H9 (cell line): ENCODE measurements at regions not wholly inside any gene's neighbourhood (a gene's known extent, or its start where the extent isn't known, plus 50 kb on each side); places are given as distances from the start of the nearest gene placed in this dataset.

Source experiments
- DNase-seq: peaks from one replicate; pipeline ENCODE4 v3.0.0-alpha.2; 2017
- H2AFZ ChIP-seq: one replicate; pipeline ENCODE4 v1.6.1; 2013; ENCODE audit warnings: mild to moderate bottlenecking, low read length, control low read depth, moderate library complexity
- H2AK5ac ChIP-seq: 2 replicates; pipeline ENCODE4 v1.6.1; 2013; ENCODE audit warnings: low read length, control low read depth, mixed read lengths; ENCODE audit not compliant: insufficient read length
- H2BK120ac ChIP-seq: one replicate; pipeline ENCODE4 v1.6.1; 2013; ENCODE audit warnings: low read depth, mild to moderate bottlenecking, low read length, control low read depth, inconsistent platforms; ENCODE audit not compliant: poor library complexity, severe bottlenecking
- H2BK12ac ChIP-seq: 2 replicates; pipeline ENCODE4 v1.6.1; 2013; ENCODE audit warnings: low read length, control low read depth, mixed read lengths, low read depth; ENCODE audit not compliant: insufficient read length
- H2BK15ac ChIP-seq: 2 replicates; pipeline ENCODE4 v1.6.1; 2013; ENCODE audit warnings: low read depth, low read length, control low read depth
- H2BK20ac ChIP-seq: one replicate; pipeline ENCODE4 v1.6.1; 2013; ENCODE audit warnings: low read depth, mild to moderate bottlenecking, low read length, control low read depth, inconsistent platforms; ENCODE audit not compliant: poor library complexity, severe bottlenecking
- H2BK5ac ChIP-seq: 2 replicates; pipeline ENCODE4 v1.6.1; 2013; ENCODE audit warnings: low read length, control low read depth, mixed read lengths; ENCODE audit not compliant: insufficient read length
- H3K14ac ChIP-seq: 2 replicates; pipeline ENCODE4 v1.6.1; 2013; ENCODE audit warnings: low read length, control low read depth; ENCODE audit not compliant: insufficient read depth
- H3K18ac ChIP-seq: 2 replicates; pipeline ENCODE4 v1.6.1; 2013; ENCODE audit warnings: low read depth, mild to moderate bottlenecking, mixed read lengths, low read length, control low read depth; ENCODE audit not compliant: insufficient read length
- H3K23ac ChIP-seq: 2 replicates; pipeline ENCODE4 v1.6.1; 2013; ENCODE audit warnings: low read length, control low read depth, mixed read lengths, low read depth; ENCODE audit not compliant: insufficient read length
- H3K23me2 ChIP-seq: 2 replicates; pipeline ENCODE4 v1.6.1; 2013; ENCODE audit warnings: low read depth, mild to moderate bottlenecking, mixed read lengths, low read length, control low read depth; ENCODE audit not compliant: insufficient read length, poor library complexity, severe bottlenecking
- H3K27ac ChIP-seq: 2 replicates; pipeline ENCODE4 v1.5.1; 2013; ENCODE audit warnings: low read length, control low read depth, mixed read lengths, low read depth; ENCODE audit not compliant: insufficient read length
- H3K27me3 ChIP-seq: 2 replicates; pipeline ENCODE4 v1.6.1; 2013; ENCODE audit warnings: low read length, control low read depth, inconsistent platforms; ENCODE audit not compliant: insufficient read depth
- H3K4ac ChIP-seq: 2 replicates; pipeline ENCODE4 v1.6.1; 2013; ENCODE audit warnings: low read depth, mild to moderate bottlenecking, control low read depth, inconsistent platforms, low read length, moderate library complexity
- H3K4me1 ChIP-seq: 2 replicates; pipeline ENCODE4 v1.6.1; 2013; ENCODE audit warnings: low read length, control low read depth, inconsistent platforms; ENCODE audit not compliant: insufficient read depth
- H3K4me2 ChIP-seq: 2 replicates; pipeline ENCODE4 v1.6.1; 2013; ENCODE audit warnings: low read length, control low read depth, mixed read lengths; ENCODE audit not compliant: insufficient read length, insufficient read depth
- H3K56ac ChIP-seq: 2 replicates; pipeline ENCODE4 v1.6.1; 2013; ENCODE audit warnings: low read depth, mild to moderate bottlenecking, mixed read lengths, low read length, control low read depth; ENCODE audit not compliant: insufficient read length
- H3K79me1 ChIP-seq: 2 replicates; pipeline ENCODE4 v1.6.1; 2013; ENCODE audit warnings: low read depth, mild to moderate bottlenecking, moderate library complexity, low read length, control low read depth, inconsistent platforms; ENCODE audit not compliant: insufficient read depth, poor library complexity, severe bottlenecking
- H3K79me2 ChIP-seq: 2 replicates; pipeline ENCODE4 v1.6.1; 2013; ENCODE audit warnings: low read length, control low read depth, inconsistent platforms; ENCODE audit not compliant: insufficient read depth
- H3K9ac ChIP-seq: 2 replicates; pipeline ENCODE4 v1.6.1; 2013; ENCODE audit warnings: low read length, control low read depth, mixed read lengths; ENCODE audit not compliant: insufficient read length; ENCODE audit errors: extremely low read depth
- H3K9me3 ChIP-seq: one replicate; pipeline ENCODE4 v1.6.1; 2013; ENCODE audit warnings: low read depth, low read length, inconsistent platforms; ENCODE audit not compliant: control insufficient read depth
- H3T11ph ChIP-seq: one replicate; pipeline ENCODE4 v1.6.1; 2013; ENCODE audit warnings: mild to moderate bottlenecking, low read length, control low read depth, inconsistent platforms
- H4K20me1 ChIP-seq: one replicate; pipeline ENCODE4 v1.6.1; 2013; ENCODE audit not compliant: control insufficient read depth, insufficient read length, insufficient read depth
- H4K5ac ChIP-seq: 2 replicates; pipeline ENCODE4 v1.6.1; 2013; ENCODE audit warnings: low read depth, mild to moderate bottlenecking, mixed read lengths, low read length, control low read depth; ENCODE audit not compliant: insufficient read length
- H4K8ac ChIP-seq: replicated peaks from 2 replicates; pipeline ENCODE4 v1.6.1; 2013; ENCODE audit warnings: low read length, control low read depth, mixed read lengths, low read depth; ENCODE audit not compliant: insufficient read length
- H4K91ac ChIP-seq: 2 replicates; pipeline ENCODE4 v1.6.1; 2013; ENCODE audit warnings: low read depth, mild to moderate bottlenecking, moderate library complexity, mixed read lengths, low read length, control low read depth; ENCODE audit not compliant: insufficient read length
- H3K27ac Mint-ChIP-seq, 3 experiments: 2 replicates in 2 of 3; 3 replicates in 1 of 3; pipeline ENCODE4 v1.8.0; 2020 to 2021; ENCODE audit warnings: mixed read lengths in 3 of 3, mild to moderate bottlenecking in 1 of 3, moderate library complexity in 1 of 3
- H3K27me3 Mint-ChIP-seq: 2 replicates; pipeline ENCODE4 v1.8.0; 2021; ENCODE audit warnings: low read depth, mild to moderate bottlenecking, moderate library complexity, mixed read lengths
- H3K36me3 Mint-ChIP-seq, 3 experiments: 2 replicates in 2 of 3; 3 replicates in 1 of 3; pipeline ENCODE4 v1.8.0; 2020 to 2021; ENCODE audit warnings: low read depth in 3 of 3, mixed read lengths in 3 of 3; ENCODE audit not compliant: insufficient read depth in 1 of 3
- H3K4me1 Mint-ChIP-seq, 2 experiments: 2 replicates each; pipeline ENCODE4 v1.8.0; 2020; ENCODE audit warnings: mixed read lengths in 2 of 2
- H3K4me3 Mint-ChIP-seq, 2 experiments: 2 replicates in 1 of 2; 3 replicates in 1 of 2; pipeline ENCODE4 v1.8.0; 2020 to 2021; ENCODE audit warnings: mild to moderate bottlenecking in 2 of 2, mixed read lengths in 2 of 2, moderate library complexity in 1 of 2
- H3K9me3 Mint-ChIP-seq, 2 experiments: 2 replicates in 1 of 2; 3 replicates in 1 of 2; pipeline ENCODE4 v1.8.0; 2020; ENCODE audit warnings: mild to moderate bottlenecking in 2 of 2, mixed read lengths in 2 of 2, moderate library complexity in 1 of 2
- CTCF ChIP-seq: fragments of 200-600 bp; sonication (generic); conservative IDR thresholded peaks from 3 replicates; pipeline ENCODE4 v1.8.0; 2021; ENCODE audit warnings: antibody characterized with exemption, mild to moderate bottlenecking
- WGBS: extraction: QIAGEN DNeasy Blood & Tissue Kit; methylation state at CpG from one replicate; pipeline ENCODE4 v1.1.7; 2013; ENCODE audit warnings: missing lambda C conversion rate, low lambda C conversion rate, mixed read lengths; ENCODE audit not compliant: insufficient read length; ENCODE audit errors: extremely low coverage; 5-methylcytosine and 5-hydroxymethylcytosine counted together

GRCh38 chr14:86372402-86372801 lies 842.5 kb downstream of the FLRT2 start:
- Histone ChIP-seq H3K79me2 (no peaks in the 10 kb centered on the region), H3K9me3 (no peaks in the 10 kb centered on the region), H2AFZ (no peak overlapping the region), H3K4me1 (no peaks in the 10 kb centered on the region), H3K23me2 (no peaks in the 10 kb centered on the region), H2BK20ac (no peak overlapping the region), H4K91ac (no peak overlapping the region), H2AK5ac (no peak overlapping the region), H3K27ac (no peak overlapping the region), H3K4me2 (no peak overlapping the region), H2BK120ac (no peak overlapping the region), H3K14ac (no peak overlapping the region), H2BK15ac (no peak overlapping the region), H4K20me1 (no peaks in the 10 kb centered on the region), H3K27me3 (no peaks in the 10 kb centered on the region), H3K4ac (no peak overlapping the region), H3K56ac (no peak overlapping the region), H4K5ac (no peak overlapping the region), H3K18ac (no peak overlapping the region), H3K23ac (no peak overlapping the region), H2BK12ac (no peak overlapping the region), H2BK5ac (no peak overlapping the region), H4K8ac (no peak overlapping the region), H3T11ph (no peak overlapping the region), H3K79me1 (no peaks in the 10 kb centered on the region), H3K9ac (no peak overlapping the region)
- Mint-ChIP-seq H3K27me3 (no peaks in the 10 kb centered on the region), H3K9me3 (peaks cover 17 to 25% of the 10 kb centered on the region in 2 experiments), H3K4me1 (no peaks in the 10 kb centered on the region), H3K27ac (no peak overlapping the region), H3K36me3 (peaks cover 0 to 18% (median 12%) of the 10 kb centered on the region in 3 experiments; a peak in 4 of 7 replicates), H3K4me3 (no peak overlapping the region)
- DNase-seq = no peak
- TF ChIP-seq CTCF = no peak
- WGBS = no CpG with 5 or more reads among the region's 1 CpG
